GM10248 (cell line): ENCODE measurements at regions not wholly inside any gene's neighbourhood (a gene's known extent, or its start where the extent isn't known, plus 50 kb on each side); places are given as distances from the start of the nearest gene placed in this dataset.

Experiments
- CTCF ChIA-PET: fragments of 300-600 bp; sonication (Branson Sonifier 250); formaldehyde crosslinking; extraction: SDS; loops from one replicate; lab custom pipeline; 2021; ENCODE audit warnings: antibody characterized with exemption; lab: Yijun Ruan, JAX
- POLR2A ChIA-PET: fragments of 350-650 bp; sonication (Branson Sonifier 250); formaldehyde crosslinking; extraction: SDS; loops from one replicate; lab custom pipeline; 2020; ENCODE audit warnings: antibody characterized with exemption; lab: Yijun Ruan, JAX
- DNase-seq: peaks from one replicate; pipeline ENCODE4 v3.0.0; 2012; ENCODE audit errors: extremely low spot score
- TF ChIP-seq, protein P1 (sequence below): IDR thresholded peaks from 2 replicates; pipeline ENCODE4 v1.5.1; 2012; ENCODE audit warnings: mild to moderate bottlenecking, low read depth; ENCODE audit errors: extremely low read depth, missing control alignments, control extremely low read depth

- CTCF ChIA-PET: no interaction called here
Observed at GRCh38 chr3:28186748-28187147, 54.7 kb upstream of the CMC1 start.

GRCh38 chr3:28188686-28189085, 52.7 kb upstream of the CMC1 start:
- TF ChIP-seq, protein P1, sequence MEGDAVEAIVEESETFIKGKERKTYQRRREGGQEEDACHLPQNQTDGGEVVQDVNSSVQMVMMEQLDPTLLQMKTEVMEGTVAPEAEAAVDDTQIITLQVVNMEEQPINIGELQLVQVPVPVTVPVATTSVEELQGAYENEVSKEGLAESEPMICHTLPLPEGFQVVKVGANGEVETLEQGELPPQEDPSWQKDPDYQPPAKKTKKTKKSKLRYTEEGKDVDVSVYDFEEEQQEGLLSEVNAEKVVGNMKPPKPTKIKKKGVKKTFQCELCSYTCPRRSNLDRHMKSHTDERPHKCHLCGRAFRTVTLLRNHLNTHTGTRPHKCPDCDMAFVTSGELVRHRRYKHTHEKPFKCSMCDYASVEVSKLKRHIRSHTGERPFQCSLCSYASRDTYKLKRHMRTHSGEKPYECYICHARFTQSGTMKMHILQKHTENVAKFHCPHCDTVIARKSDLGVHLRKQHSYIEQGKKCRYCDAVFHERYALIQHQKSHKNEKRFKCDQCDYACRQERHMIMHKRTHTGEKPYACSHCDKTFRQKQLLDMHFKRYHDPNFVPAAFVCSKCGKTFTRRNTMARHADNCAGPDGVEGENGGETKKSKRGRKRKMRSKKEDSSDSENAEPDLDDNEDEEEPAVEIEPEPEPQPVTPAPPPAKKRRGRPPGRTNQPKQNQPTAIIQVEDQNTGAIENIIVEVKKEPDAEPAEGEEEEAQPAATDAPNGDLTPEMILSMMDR: no peak
- no peak for DNase-seq
- CTCF ChIA-PET: no interaction called here
- POLR2A ChIA-PET: no interaction called here

More at GRCh38 chr3:28186748-28187147, 54.7 kb upstream of the CMC1 start:
- no peak for DNase-seq
- POLR2A ChIA-PET: no interaction called here
- TF ChIP-seq, protein P1: no peak

DNA sequence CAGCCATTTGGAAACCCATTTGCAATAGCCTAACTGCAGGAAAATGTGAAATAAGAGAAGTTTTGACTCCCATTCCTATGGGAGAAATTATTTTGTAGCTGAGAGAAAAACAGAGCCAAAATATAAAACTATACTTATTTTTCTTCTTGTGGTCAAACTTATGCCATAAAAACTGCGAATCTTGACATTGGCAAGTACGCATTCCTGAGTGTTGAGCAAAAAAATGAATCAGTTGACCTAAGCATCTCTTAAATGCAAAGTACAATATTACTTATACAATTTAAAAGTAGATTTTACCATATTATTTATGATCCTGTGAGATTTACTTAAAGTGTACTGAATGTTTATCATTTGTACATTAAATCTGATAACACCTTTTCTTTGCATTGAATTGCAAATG, 50.1 kb upstream of the CMC1 start:
- no peak for DNase-seq
- POLR2A ChIA-PET: no interaction called here
- CTCF ChIA-PET: no interaction called here
- TF ChIP-seq, protein P1: no peak
